AG04450 (cell line): ENCODE measurements at regions not wholly inside any gene's neighbourhood (a gene's known extent, or its start where the extent isn't known, plus 50 kb on each side); places are given as distances from the start of the nearest gene placed in this dataset.
"Not testable (repeated sequence)": the region's sequence is repeated elsewhere in the genome, so short reads cannot be mapped to it uniquely, and the experiment has no call there.

Experiments used
- CTCF ChIA-PET: fragments of 300-600, 350-600 bp; formaldehyde crosslinking; extraction: SDS; loops from one replicate; lab custom pipeline; 2022; ENCODE audit warnings: antibody characterized with exemption, inconsistent platforms; lab: Charles Lee
- POLR2A ChIA-PET: fragments of 350-600 bp; formaldehyde crosslinking; extraction: SDS; loops from one replicate; lab custom pipeline; 2021; ENCODE audit warnings: antibody characterized with exemption, inconsistent platforms; lab: Yijun Ruan, JAX
- DNase-seq: peaks from one replicate; pipeline ENCODE4 v3.0.0-alpha.2; 2011; ENCODE audit warnings: low read depth, low spot score
- H3K27ac ChIP-seq: one replicate; pipeline ENCODE4 v1.5.1; 2012; ENCODE audit warnings: low read depth, low read length, control low read depth
- H3K27me3 ChIP-seq: one replicate; pipeline ENCODE4 v1.6.0; 2012; ENCODE audit warnings: low read length; ENCODE audit not compliant: control insufficient read depth, insufficient read depth
- H3K4me3 ChIP-seq: 2 replicates; pipeline ENCODE4 v1.5.1; 2011; ENCODE audit warnings: mild to moderate bottlenecking, low read depth, low read length, control low read depth
- H3K9me3 ChIP-seq: 2 replicates; pipeline ENCODE4 v1.5.1; 2012; ENCODE audit warnings: low read length; ENCODE audit not compliant: control insufficient read depth, insufficient read depth
- TF ChIP-seq, protein P1 (sequence below): IDR thresholded peaks from 2 replicates; pipeline ENCODE4 v1.5.1; 2011; ENCODE audit warnings: low read depth, low read length, control low read depth, inconsistent platforms

DNA sequence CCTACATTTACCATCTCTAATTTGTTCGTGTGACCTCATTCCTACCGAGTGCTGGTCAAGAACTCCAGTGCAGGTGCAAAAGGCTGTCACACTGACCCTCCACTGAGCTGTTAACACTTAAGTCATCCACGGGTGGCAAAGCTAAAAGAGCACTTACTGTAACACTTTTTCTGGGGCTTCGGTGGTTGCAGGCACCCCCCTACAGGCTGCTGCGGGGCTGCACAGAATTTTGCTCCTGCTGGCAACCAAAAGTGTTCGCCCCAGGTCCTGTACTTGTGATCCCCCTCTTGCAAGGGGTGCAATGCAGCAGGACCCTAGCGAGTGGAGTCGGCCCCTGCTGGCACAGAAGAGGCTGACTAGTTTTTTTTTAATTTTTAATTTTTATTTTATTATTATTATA is 298.9 kb upstream of the CNTNAP2 start:
- DNase-seq: no peak
- peaks cover 15% of the 10 kb centered on the region for H3K9me3 ChIP-seq
- no peak overlapping the region for H3K27ac ChIP-seq
- no peaks in the 10 kb centered on the region for H3K27me3 ChIP-seq
- POLR2A ChIA-PET: no interaction called here
- TF ChIP-seq, protein P1, sequence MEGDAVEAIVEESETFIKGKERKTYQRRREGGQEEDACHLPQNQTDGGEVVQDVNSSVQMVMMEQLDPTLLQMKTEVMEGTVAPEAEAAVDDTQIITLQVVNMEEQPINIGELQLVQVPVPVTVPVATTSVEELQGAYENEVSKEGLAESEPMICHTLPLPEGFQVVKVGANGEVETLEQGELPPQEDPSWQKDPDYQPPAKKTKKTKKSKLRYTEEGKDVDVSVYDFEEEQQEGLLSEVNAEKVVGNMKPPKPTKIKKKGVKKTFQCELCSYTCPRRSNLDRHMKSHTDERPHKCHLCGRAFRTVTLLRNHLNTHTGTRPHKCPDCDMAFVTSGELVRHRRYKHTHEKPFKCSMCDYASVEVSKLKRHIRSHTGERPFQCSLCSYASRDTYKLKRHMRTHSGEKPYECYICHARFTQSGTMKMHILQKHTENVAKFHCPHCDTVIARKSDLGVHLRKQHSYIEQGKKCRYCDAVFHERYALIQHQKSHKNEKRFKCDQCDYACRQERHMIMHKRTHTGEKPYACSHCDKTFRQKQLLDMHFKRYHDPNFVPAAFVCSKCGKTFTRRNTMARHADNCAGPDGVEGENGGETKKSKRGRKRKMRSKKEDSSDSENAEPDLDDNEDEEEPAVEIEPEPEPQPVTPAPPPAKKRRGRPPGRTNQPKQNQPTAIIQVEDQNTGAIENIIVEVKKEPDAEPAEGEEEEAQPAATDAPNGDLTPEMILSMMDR: no peak
- CTCF ChIA-PET: no interaction called here
- no peak overlapping the region for H3K4me3 ChIP-seq

DNA sequence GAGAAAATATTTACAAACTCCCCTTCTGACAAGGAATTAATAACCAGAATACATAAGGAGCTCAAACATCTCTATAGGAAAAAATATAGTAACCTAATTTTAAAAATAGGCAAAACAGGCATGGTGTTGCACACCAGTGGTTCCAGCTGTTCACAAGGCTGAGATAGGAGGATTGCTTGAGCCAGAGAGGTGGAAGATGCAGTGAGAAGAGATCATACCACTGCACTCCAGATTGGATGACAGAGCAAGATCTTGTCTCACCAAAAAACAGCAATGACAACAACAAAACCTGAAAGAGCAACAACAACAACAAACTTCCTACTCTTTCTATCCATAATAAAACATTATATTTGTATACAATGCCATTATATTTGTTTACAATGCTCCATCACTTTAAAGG is 304.4 kb upstream of the CNTNAP2 start:
- H3K9me3 ChIP-seq: peaks cover 12% of the 10 kb centered on the region
- no peak overlapping the region for H3K27ac ChIP-seq
- POLR2A ChIA-PET: no interaction called here
- no peaks in the 10 kb centered on the region for H3K27me3 ChIP-seq
- no peak for DNase-seq
- TF ChIP-seq, protein P1: no peak
- CTCF ChIA-PET: no interaction called here
- H3K4me3 ChIP-seq: no peak overlapping the region

DNA sequence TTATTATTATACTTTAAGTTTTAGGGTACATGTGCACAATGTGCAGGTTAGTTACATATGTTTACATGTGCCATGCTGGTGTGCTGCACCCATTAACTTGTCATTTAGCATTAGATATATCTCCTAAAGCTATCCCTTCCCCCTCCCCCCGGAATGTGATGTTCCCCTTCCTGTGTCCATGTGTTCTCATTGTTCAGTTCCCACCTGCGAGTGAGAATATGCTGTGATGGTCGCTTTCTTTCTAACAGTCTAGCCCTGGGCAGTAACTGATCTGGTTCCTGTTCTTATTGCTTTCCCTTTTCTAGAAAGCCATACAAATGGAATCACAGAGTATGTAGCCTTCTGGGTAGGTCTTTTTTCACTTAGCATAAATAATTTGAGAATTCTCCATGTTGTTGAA is 311.1 kb upstream of the CNTNAP2 start:
- H3K4me3 ChIP-seq, DNase-seq, POLR2A ChIA-PET, H3K27me3 ChIP-seq, H3K9me3 ChIP-seq, H3K27ac ChIP-seq, CTCF ChIA-PET: not testable (repeated sequence)

DNA sequence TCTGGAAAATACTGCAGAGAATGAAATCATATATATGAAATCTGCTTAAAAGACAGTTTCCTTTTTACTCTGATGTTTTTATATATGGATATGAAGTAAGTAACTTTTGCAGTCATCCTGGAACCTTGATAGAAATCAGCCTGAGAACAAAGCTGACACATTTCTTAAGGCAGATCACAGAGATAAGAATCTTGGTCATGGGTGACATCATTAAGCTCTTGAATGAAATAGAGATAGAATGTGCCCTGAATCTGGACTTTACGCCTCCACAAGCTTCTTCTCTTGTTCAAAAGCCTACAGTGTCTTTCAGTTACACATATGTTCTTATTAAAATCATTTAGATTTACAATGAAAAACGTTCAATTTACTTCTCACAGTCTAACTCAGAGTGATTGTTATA is 319.1 kb upstream of the CNTNAP2 start:
- Histone ChIP-seq H3K9me3 (peaks cover 7% of the 10 kb centered on the region; the same call in 1 of the 2 replicates), H3K27ac (no peak overlapping the region), H3K27me3 (no peaks in the 10 kb centered on the region), H3K4me3 (no peak overlapping the region)
- no peak for DNase-seq
- TF ChIP-seq, protein P1: no peak
- POLR2A ChIA-PET: no interaction called here
- CTCF ChIA-PET: no interaction called here

DNA sequence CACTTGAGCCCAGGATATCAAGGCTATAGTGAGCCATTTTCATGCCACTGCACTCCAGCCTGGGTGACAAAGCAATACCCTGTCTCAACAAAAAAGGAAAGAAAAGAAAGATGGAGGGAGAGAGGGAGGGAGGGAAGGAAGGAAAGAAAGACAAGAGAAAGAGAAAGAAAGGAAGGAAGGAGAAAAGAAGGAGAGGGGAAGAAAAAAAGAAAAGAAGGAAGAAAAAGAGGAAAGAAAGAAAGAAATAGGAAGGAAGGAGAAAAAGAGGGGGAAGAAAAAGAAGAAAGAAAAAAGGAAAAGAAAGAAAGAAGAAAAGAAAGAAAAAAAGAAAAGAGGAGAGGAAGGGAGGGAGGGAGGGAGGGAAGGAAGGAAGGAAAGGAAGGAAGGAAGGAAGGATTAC is 321.5 kb upstream of the CNTNAP2 start:
- peaks cover 7% of the 10 kb centered on the region; the same call in 1 of the 2 replicates for H3K9me3 ChIP-seq
- no peak for DNase-seq
- CTCF ChIA-PET: no interaction called here

More for the DNA sequence above, 321.5 kb upstream of the CNTNAP2 start:
- H3K27ac ChIP-seq: no peak overlapping the region
- POLR2A ChIA-PET: no interaction called here
- no peaks in the 10 kb centered on the region for H3K27me3 ChIP-seq
- TF ChIP-seq, protein P1: no peak
- no peak overlapping the region for H3K4me3 ChIP-seq
